AG09309 (cell line): ENCODE measurements at regions not wholly inside any gene's neighbourhood (a gene's known extent, or its start where the extent isn't known, plus 50 kb on each side); places are given as distances from the start of the nearest gene placed in this dataset.

ENCODE experiments used
- DNase-seq: peaks from one replicate; pipeline ENCODE4 v3.0.0-alpha.2; 2010; ENCODE audit warnings: low read depth
- H3K4me3 ChIP-seq: 2 replicates; pipeline ENCODE4 v1.5.1; 2011; ENCODE audit warnings: mild to moderate bottlenecking, low read depth, low read length, moderate library complexity; ENCODE audit not compliant: control insufficient read depth
- TF ChIP-seq, protein P1 (sequence below): IDR thresholded peaks from 2 replicates; pipeline ENCODE4 v1.5.1; 2011; ENCODE audit warnings: mild to moderate bottlenecking, low read depth, low read length, inconsistent platforms; ENCODE audit not compliant: insufficient read depth, control insufficient read depth; ENCODE audit errors: missing control alignments

DNA sequence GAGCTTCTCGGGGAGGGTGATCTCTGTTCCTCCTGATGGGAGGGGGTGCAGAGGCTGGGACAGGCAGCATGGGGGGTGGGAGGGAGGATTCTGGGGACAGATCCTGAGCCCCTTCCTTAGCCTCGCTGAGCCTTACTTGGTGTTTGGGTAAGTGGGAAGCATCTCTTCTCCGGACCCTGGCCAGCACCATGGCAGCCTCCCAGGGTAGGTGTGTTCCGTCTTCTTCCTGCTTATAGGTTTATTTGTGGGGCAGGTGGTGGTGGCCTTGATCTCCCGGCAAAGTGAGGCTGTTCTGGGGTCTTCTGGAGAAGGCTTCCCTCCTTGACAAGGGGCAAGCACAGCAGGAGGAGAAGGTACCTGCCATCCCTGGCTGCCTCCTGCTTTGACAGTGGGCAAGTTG is 226.9 kb downstream of the GLRX3 start:
- DNase-seq: no peak
- TF ChIP-seq, protein P1, sequence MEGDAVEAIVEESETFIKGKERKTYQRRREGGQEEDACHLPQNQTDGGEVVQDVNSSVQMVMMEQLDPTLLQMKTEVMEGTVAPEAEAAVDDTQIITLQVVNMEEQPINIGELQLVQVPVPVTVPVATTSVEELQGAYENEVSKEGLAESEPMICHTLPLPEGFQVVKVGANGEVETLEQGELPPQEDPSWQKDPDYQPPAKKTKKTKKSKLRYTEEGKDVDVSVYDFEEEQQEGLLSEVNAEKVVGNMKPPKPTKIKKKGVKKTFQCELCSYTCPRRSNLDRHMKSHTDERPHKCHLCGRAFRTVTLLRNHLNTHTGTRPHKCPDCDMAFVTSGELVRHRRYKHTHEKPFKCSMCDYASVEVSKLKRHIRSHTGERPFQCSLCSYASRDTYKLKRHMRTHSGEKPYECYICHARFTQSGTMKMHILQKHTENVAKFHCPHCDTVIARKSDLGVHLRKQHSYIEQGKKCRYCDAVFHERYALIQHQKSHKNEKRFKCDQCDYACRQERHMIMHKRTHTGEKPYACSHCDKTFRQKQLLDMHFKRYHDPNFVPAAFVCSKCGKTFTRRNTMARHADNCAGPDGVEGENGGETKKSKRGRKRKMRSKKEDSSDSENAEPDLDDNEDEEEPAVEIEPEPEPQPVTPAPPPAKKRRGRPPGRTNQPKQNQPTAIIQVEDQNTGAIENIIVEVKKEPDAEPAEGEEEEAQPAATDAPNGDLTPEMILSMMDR: no peak
- no peak overlapping the region for H3K4me3 ChIP-seq

DNA sequence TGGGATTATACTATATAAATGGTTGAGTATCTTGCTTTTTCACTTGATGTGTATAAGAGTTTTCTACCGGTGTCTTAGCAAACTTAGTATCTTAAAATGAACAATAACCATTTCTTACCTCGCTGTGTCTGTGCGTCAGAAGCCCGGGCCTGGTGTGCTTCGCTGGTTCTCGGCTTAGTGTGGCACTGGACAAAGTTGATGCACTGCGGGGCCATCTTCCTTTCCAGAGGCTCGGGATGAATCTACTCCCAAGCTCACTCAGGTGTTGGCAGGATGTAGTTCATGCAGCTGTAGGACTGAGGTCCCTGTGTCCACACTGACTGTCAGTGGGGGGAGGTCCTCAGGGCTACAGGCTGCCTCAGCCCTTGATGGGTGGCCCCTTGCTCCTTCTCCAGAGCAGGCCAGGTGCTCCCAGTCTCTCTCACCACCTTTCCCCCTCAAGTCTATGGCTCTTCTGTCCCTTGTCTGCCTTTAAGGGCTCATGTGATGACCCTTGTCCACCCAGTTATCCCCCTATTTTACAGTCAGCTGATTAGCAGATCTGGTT is 227.8 kb downstream of the GLRX3 start:
- H3K4me3 ChIP-seq: no peak overlapping the region
- DNase-seq: no peak
- TF ChIP-seq, protein P1: no peak

DNA sequence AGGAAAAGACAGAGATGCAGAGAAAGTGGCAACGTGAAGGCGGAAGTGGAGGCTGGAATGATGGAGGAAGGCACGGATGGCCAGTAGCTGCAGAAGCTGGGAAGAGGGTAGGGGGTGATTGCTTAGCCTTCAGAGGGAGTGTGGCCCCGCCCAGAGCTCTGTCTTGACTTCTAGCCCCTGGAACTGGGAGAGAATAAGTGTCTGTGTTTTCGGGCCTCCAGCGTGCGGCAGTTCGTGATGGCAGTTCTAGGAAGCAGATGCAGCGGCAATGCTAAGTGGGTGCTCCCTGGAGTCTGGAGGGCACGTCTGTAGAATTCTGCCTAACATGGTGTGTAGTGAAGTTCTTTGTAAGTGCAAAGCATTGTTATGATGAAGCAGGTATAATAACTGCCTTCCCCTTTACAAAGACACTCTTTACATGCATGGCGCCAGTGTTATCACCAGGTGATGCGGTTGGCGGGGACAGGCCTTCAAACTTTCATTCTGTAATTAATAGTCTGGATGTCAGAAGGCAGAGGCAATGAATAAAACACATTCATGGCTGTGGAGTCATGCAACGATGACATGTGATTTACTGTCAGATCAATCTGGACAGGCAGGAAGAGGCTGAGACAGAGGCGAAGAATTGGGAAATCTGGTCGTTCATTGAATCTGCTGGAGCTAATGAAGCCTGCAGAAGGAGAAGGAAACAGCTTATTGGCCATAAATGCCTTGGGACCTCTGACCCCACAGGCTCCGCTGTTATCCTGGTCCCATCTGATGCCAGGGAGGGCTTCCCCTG is 228.6 kb downstream of the GLRX3 start:
- no peak overlapping the region for H3K4me3 ChIP-seq
- DNase-seq: no peak
- TF ChIP-seq, protein P1: no peak

DNA sequence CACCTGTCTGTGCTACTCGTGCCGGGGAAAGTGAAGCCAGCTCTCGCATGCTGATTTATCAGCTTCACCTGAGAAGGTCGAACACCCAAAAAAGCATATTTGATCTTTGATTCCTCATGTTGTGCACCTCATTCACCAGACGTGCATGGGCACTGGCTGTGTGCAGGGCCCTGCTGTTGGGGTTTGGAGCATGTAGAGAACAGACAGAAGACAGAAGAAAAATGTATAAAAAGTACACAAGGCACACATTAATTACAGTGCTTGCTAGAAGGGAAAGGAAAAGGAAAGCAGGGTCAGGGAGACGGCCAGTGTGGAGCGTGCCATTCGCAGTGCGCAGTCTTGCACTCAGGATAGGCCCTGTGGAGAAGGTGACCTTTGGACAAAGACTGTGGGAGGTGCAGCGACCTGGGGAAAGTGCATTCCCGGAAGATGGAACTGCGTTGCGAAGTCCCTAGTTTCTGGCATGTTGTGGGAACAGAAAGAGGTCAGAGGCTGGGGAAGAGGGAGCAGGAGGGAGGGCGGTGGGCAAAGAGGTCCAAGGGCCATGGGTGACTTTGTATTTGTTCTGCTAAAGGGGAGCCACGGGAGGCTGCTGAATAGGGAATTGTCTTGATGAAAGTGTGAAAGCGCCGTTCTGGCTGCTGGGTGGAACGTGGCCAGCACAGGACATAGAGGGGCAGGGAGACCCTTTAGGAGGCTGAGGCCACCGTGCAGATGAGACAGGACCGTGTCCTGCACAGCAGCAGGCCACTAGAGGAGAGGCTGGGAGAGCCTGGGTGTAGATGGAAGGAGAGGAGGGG is 232.8 kb downstream of the GLRX3 start:
- DNase-seq: no peak
- no peak overlapping the region for H3K4me3 ChIP-seq
- TF ChIP-seq, protein P1: no peak

DNA sequence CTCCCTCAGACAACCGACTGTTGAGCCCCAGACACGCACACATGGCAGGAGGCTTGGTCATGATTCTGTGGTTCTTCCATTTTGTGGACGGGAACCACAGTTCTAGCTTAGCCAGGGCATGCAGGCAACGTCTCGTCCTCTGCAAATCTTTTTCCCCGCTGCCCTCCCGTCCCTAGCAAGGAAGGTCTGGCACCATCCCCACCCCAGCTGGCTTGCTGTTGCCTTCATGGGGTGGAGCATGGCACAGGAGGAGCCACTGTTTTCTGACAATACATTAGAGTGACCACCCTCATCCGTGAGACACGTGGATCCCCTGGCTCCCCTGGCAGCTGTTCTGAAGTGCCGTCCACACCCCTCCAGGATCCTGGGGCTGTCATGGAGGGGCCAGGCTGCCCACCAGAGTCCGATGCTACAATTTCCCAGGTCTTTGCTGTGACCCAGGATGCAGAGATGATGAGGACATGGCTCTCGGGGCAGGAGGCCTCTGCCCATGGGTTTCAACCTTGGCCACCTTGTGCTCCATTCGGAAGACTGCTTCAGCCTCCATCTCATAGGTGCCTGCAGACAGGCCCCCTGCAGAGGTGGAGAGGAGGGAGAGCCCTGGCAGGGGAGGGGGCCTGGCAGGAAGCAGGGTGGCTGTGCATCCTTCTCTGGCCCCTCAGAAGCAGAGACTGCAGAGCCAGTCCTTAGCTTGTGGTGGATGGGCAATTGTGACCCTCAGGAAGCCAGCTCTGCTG is 233.6 kb downstream of the GLRX3 start:
- H3K4me3 ChIP-seq: no peak overlapping the region
- TF ChIP-seq, protein P1: no peak
- DNase-seq: no peak

DNA sequence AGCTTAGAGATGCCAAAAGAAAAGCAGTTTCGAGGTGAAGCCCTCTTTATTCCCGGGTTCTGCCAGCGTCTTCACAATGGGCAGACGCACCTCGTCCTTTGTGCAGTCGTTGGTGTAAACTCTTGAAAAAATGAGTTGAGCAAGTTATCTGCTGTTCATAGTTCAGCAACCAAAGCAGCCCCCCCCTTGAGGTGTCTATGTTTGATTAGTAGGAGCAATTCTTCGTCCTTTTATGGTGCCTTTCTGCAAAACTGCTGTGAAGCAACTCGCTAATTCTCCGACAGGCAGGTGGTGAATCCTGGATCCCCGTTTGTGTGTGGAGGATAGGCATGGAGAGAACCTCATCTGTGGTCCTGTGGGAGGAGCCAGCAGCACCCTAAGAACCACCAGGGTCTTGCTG is 234.5 kb downstream of the GLRX3 start:
- H3K4me3 ChIP-seq: no peak overlapping the region
- TF ChIP-seq, protein P1: no peak
- DNase-seq: no peak
